HCT116 (cell line): ENCODE measurements at regions not wholly inside any gene's neighbourhood (a gene's known extent, or its start where the extent isn't known, plus 50 kb on each side); places are given as distances from the start of the nearest gene placed in this dataset.

ENCODE experiments used
- CTCF ChIP-seq, 3 experiments: fragments of 200-600 bp in 1 of 3; sonication (generic) in 1 of 3; IDR thresholded peaks in 2 of 3; conservative IDR thresholded peaks in 1 of 3; 2 replicates each; pipeline ENCODE4 v1.5.1; 2012 to 2017; ENCODE audit warnings: low read depth in 2 of 3, low read length in 2 of 3, antibody characterized with exemption in 1 of 3, borderline replicate concordance in 1 of 3, control low read depth in 1 of 3, mild to moderate bottlenecking in 1 of 3, mixed read lengths in 1 of 3, mixed run types in 1 of 3, moderate library complexity in 1 of 3; ENCODE audit not compliant: insufficient read depth in 1 of 3
- EGR1 ChIP-seq: IDR thresholded peaks from 2 replicates; pipeline ENCODE4 v1.6.1; 2012; ENCODE audit warnings: low read depth
- EZH2 ChIP-seq: fragments of 200-600 bp; sonication (generic); IDR thresholded peaks from 2 replicates; pipeline ENCODE4 v1.6.1; 2017; ENCODE audit warnings: antibody characterized with exemption, mixed run types
- EZH2phosphoT487 ChIP-seq: fragments of 200-600 bp; IDR thresholded peaks from 2 replicates; pipeline ENCODE4 v1.6.1; 2018; ENCODE audit warnings: antibody characterized with exemption, borderline replicate concordance
- FOSL1 ChIP-seq: IDR thresholded peaks from 2 replicates; pipeline ENCODE4 v1.6.1; 2012; ENCODE audit warnings: low read depth
- JUND ChIP-seq: IDR thresholded peaks from 2 replicates; pipeline ENCODE4 v1.6.1; 2012
- MAX ChIP-seq: IDR thresholded peaks from 2 replicates; pipeline ENCODE4 v1.6.1; 2012
- POLR2A ChIP-seq: IDR thresholded peaks from 2 replicates; pipeline ENCODE4 v1.7.0; 2011; ENCODE audit warnings: borderline replicate concordance; ENCODE audit not compliant: insufficient read depth, insufficient read length; ENCODE audit errors: extremely low read depth
- POLR2AphosphoS5 ChIP-seq: IDR thresholded peaks from 2 replicates; pipeline ENCODE4 v1.6.1; 2011; ENCODE audit warnings: mild to moderate bottlenecking, low read depth, low read length, moderate library complexity
- RAD21 ChIP-seq: IDR thresholded peaks from 2 replicates; pipeline ENCODE4 v1.6.1; 2012; ENCODE audit warnings: low read depth, mild to moderate bottlenecking
- TCF7L2 ChIP-seq: IDR thresholded peaks from 2 replicates; pipeline ENCODE4 v1.7.0; 2011; ENCODE audit warnings: borderline replicate concordance, inconsistent platforms; ENCODE audit not compliant: insufficient read depth, insufficient read length; ENCODE audit errors: extremely low read depth

- TF ChIP-seq CTCF (IDR thresholded peaks at IDR 0.05 in 2 of 3, conservative IDR thresholded peaks at IDR 0.05 in 1 of 3; ENCODE audit: borderline replicate concordance in 1 of 3, insufficient read depth in 1 of 3, low read depth in 2 of 3, low read length in 2 of 3) (no peak), EZH2phosphoT487 (no peak), TCF7L2 (no peak), MAX (no peak), RAD21 (no peak), FOSL1 (no peak), POLR2A (no peak), EGR1 (no peak), EZH2 (no peak), JUND (no peak), POLR2AphosphoS5 (no peak)
Measured at GRCh38 chr3:194817936-194818335, 132.3 kb downstream of the FAM43A start.
